ENCODE measurements at regions not wholly inside any gene's neighbourhood (a gene's known extent, or its start where the extent isn't known, plus 50 kb on each side); places are given as distances from the start of the nearest gene placed in this dataset.
A peak's percentile ranks its signal among the peaks of the same experiment; 100 is the strongest.

DNA sequence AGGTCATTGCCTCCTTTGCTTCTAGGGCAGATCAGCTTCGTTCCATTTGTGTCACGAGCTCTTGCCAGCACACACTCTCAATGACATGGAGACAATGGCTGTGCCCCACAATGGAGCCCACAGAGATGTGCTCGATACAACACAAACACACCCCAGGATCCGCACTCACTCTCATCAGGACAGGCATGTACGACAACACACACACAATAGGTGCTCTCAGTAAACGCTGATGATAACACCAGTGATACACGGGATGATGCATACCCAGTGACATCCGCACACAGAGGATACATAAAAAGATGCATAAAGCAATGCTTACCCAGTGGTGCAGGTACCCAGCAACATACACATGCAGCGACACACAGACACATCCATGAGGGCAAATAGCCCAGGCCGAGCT, 61.2 kb upstream of the LBX1 start:
- TF ChIP-seq, protein P1, sequence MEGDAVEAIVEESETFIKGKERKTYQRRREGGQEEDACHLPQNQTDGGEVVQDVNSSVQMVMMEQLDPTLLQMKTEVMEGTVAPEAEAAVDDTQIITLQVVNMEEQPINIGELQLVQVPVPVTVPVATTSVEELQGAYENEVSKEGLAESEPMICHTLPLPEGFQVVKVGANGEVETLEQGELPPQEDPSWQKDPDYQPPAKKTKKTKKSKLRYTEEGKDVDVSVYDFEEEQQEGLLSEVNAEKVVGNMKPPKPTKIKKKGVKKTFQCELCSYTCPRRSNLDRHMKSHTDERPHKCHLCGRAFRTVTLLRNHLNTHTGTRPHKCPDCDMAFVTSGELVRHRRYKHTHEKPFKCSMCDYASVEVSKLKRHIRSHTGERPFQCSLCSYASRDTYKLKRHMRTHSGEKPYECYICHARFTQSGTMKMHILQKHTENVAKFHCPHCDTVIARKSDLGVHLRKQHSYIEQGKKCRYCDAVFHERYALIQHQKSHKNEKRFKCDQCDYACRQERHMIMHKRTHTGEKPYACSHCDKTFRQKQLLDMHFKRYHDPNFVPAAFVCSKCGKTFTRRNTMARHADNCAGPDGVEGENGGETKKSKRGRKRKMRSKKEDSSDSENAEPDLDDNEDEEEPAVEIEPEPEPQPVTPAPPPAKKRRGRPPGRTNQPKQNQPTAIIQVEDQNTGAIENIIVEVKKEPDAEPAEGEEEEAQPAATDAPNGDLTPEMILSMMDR (IDR thresholded peaks at IDR 0.05) = no peak
- TF ChIP-seq POLR2A (IDR thresholded peaks at IDR 0.05) = no peak
- no peak for DNase-seq (ENCODE audit: low spot score in 2 of 2)
- 53 to 69% methylated on average over 10 of the region's 10 CpGs for WGBS, 2 donors
- H3K4me3 ChIP-seq (ENCODE audit: low read depth, poor library complexity, severe bottlenecking) = no peak overlapping the region
- intact Hi-C loops (cut with DNase I; ENCODE audit: low total_unique reads) = loop anchor here (10.0 kb wide), 1 partner anchor 76 kb away; no protein-coding TSS in a partner anchor

DNA sequence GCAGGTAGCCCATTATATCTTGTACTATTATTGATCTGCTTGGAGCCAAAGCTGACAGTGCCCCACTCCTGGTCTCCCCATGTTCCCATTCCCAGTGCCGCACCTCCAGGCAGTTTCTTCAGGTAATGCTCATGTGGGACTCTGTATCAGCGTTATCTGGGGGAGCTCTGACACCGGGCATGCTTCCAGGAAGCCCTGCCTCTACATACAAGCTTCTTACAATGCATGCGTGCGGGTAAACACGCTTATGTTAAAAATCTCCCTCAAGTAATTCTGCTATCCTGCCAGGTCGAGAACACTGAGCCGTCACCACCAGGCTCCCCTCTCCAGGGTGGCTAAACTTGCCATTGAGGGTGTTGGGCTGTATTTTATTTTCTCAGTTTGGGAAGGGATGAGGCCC, 61.6 kb upstream of the LBX1 start:
- WGBS, 2 donors = 35 to 42% methylated on average over 8 of the region's 8 CpGs
- DNase-seq (ENCODE audit: low spot score in 2 of 2) = no peak
- TF ChIP-seq, protein P1 (IDR thresholded peaks at IDR 0.05) = no peak
- no peak for TF ChIP-seq POLR2A (IDR thresholded peaks at IDR 0.05)
- no peak overlapping the region for H3K4me3 ChIP-seq (ENCODE audit: low read depth, poor library complexity, severe bottlenecking)
- intact Hi-C loops (cut with DNase I; ENCODE audit: low total_unique reads) = loop anchor here (10.0 kb wide), 1 partner anchor 76 kb away; no protein-coding TSS in a partner anchor

DNA sequence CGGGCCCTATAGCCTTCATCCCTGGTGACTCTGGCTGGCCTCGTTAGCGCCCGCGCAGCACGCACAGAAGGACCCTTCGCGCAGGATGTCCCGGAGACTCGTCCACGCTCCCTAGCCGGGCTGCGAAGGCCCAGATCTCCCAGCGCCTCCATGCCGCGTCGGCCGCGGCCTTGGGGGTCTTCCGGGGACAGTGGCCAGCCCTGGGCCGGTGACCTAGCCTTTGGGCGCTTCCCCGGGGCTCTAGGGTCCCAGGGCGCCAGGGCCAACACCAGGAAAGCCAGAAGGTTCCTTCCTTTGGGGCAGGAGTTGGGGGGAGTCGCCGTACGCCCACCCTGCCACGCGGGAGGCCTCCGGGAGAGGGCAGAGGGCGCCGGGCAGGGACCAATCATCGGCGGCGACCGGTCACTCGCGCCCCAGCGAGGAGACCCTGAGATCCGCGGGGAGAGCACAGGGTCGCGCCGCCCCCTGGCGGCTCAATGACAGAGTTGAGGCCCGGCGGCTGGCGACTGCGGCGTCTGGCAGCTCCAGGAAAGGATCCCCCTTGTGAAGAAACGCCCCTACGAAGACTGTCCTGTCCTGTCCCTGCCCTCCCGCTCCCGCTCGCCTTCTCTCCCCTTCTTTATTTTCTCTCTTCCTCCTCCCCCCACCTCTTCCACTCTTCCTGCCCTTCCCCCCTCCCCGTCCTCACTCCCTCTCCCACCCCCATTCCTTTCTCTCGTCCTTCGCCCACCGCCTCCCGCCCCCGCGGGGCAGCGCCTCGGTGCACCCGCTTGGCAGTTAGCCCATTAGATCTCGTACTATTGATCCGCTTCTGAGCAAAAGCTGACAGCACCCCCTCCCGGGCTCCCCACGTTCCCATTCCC, 62.3 kb upstream of the LBX1 start:
- TF ChIP-seq, protein P1 (IDR thresholded peaks at IDR 0.05) = no peak
- TF ChIP-seq POLR2A (IDR thresholded peaks at IDR 0.05) = no peak
- DNase-seq (ENCODE audit: low spot score in 2 of 2) = no peak

DNA sequence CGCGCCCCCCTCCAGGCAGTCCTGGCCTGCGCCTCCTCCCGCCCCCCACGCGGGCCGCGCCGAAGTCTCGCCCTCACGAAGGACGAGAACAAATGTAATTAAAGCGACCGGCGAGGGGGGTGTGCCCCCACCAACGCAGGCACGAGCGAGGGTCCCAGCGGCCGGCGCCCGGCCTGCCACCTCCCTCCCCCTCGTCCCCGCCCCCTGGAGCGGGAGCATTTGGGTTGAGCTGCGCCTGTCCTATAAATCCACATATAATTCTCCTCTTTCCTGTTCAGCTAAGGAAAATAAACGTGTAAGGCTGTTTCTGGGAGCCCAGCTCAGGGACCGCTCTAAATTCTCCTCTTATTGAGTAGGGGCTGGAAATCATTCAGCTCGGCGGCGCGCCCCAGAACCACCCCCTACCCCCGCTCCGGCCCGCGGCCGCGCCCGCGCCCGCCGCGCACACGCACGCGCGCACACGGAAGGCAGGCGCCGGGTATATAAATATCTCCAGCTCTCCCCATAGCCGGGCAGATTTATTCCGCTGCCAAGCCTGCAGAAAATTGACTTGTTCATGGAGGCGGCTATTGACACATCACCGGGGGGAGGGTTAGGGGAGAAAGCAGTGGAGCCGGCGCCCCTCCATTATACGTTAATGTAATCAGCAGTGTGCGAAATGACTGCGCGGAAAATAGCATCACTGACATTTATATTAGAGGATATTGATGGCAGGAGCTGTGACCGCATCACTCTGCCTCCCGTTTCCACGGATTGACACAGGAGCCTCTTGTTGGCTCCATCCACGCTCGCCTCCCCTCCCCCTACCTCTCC, 61.6 kb upstream of the BTRC start:
- WGBS, 2 donors = 1 to 2% methylated on average over 43 to 58 of the region's 65 CpGs
- TF ChIP-seq, protein P1 (IDR thresholded peaks at IDR 0.05) = no peak
- H3K4me3 ChIP-seq (ENCODE audit: low read depth, poor library complexity, severe bottlenecking) = peak overlapping the region; percentile 19
- intact Hi-C loops (cut with DNase I; ENCODE audit: low total_unique reads) = loop anchor here (10.0 kb wide), 1 partner anchor 78 kb away; no protein-coding TSS in a partner anchor
- no peak for DNase-seq (ENCODE audit: low spot score in 2 of 2)

More for the DNA sequence above, 62.3 kb upstream of the LBX1 start:
- H3K4me3 ChIP-seq (ENCODE audit: low read depth, poor library complexity, severe bottlenecking) = peak overlapping the region; percentile 19
- WGBS, 2 donors = 2 to 5% methylated on average over 58 to 61 of the region's 69 CpGs
- intact Hi-C loops (cut with DNase I; ENCODE audit: low total_unique reads) = loop anchor here (10.0 kb wide), 1 partner anchor 77 kb away; no protein-coding TSS in a partner anchor

DNA sequence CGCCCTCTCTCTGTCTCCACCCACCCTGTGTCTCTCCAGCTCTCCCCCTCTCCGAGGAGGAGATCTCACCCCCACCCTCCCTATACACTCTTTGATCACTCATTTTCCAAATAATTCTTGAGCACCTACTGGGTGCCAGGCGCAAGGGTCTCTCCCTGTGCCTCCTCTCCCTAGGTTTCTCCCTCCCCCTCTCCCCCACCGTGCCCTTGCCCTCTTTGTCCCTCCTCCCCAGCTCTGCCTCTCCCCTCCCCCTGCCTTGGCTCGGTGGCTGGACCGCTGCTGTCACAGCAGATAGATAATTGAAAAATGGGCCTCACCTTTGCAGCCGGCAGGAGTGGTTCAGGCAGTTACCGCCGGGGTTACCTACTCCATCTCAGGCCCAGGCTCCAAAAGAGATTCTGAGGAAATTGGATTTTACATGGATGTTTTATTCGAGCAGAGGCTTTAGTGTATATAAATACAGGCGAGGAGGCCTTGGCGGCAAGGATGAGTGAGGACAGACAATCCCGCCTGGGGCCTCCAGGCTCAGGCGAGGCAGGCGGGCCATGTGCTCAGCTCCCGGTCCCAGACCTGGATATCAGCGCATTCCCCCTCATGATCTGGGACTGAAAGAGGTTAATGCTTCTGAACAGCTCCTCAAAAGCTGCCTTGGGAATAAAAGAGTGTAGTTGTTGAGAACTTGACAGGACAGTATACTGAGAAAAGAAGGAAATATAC, 60.8 kb upstream of the BTRC start:
- no peak for DNase-seq (ENCODE audit: low spot score in 2 of 2)
- no peak overlapping the region for H3K4me3 ChIP-seq (ENCODE audit: low read depth, poor library complexity, severe bottlenecking)
- no peak for TF ChIP-seq POLR2A (IDR thresholded peaks at IDR 0.05)
- TF ChIP-seq, protein P1 (IDR thresholded peaks at IDR 0.05) = no peak
- intact Hi-C loops (cut with DNase I; ENCODE audit: low total_unique reads) = loop anchor here (10.0 kb wide), 1 partner anchor 78 kb away; no protein-coding TSS in a partner anchor
- 51% methylated on average over 17 of the region's 17 CpGs for WGBS, 2 donors

Data from lower leg skin (tissue), 4 donors.